ENCODE measurements at regions not wholly inside any gene's neighbourhood (a gene's known extent, or its start where the extent isn't known, plus 50 kb on each side); places are given as distances from the start of the nearest gene placed in this dataset.

DNA sequence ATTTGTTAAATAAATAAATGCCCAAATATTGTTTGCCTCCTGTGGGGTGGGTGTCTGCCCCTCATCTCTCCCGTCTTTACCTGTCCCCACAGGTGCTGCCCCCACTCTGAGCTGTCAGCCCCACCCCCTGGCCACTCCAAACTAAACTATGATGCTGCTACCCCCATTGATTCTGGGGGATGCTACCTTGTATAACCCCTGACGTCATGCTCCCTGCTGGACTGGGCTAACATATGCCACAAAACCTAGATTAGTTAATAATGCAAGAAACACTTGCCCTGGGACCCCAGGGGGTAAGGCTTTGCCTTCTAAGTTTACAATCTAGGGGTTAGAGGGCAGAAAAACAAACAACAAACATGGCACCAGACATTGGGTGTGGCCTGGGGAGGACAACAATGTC is 58.6 kb downstream of the MSX1 start:
- DNase-seq = peak; percentile 10
- Mint-ChIP-seq H3K4me3 (no peak overlapping the region), H3K9me3 (no peaks in the 10 kb centered on the region), H3K36me3 (ENCODE audit: low read depth) (no peaks in the 10 kb centered on the region), H3K4me1 (no peaks in the 10 kb centered on the region), H3K27me3 (ENCODE audit: insufficient read depth) (peaks cover 50% of the 10 kb centered on the region), H3K27ac (no peak overlapping the region)
- no peaks in the 10 kb centered on the region for H3K36me3 ChIP-seq (ENCODE audit: control insufficient read depth, insufficient read depth, low read length)
- peaks cover 3% of the 10 kb centered on the region for H3K9me3 ChIP-seq (ENCODE audit: control insufficient read depth, low read length)
- no peaks in the 10 kb centered on the region for H3K4me1 ChIP-seq (ENCODE audit: control insufficient read depth, insufficient read depth, low read length)
- TF ChIP-seq, protein P1, sequence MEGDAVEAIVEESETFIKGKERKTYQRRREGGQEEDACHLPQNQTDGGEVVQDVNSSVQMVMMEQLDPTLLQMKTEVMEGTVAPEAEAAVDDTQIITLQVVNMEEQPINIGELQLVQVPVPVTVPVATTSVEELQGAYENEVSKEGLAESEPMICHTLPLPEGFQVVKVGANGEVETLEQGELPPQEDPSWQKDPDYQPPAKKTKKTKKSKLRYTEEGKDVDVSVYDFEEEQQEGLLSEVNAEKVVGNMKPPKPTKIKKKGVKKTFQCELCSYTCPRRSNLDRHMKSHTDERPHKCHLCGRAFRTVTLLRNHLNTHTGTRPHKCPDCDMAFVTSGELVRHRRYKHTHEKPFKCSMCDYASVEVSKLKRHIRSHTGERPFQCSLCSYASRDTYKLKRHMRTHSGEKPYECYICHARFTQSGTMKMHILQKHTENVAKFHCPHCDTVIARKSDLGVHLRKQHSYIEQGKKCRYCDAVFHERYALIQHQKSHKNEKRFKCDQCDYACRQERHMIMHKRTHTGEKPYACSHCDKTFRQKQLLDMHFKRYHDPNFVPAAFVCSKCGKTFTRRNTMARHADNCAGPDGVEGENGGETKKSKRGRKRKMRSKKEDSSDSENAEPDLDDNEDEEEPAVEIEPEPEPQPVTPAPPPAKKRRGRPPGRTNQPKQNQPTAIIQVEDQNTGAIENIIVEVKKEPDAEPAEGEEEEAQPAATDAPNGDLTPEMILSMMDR (conservative IDR thresholded peaks at IDR 0.05) = no peak
- H3K4me3 ChIP-seq (ENCODE audit: low read length) = no peak overlapping the region
- H3K27me3 ChIP-seq (ENCODE audit: control insufficient read depth, insufficient read depth, low read length, poor library complexity, severe bottlenecking) = peaks cover 30% of the 10 kb centered on the region
- no peak overlapping the region for H3K27ac ChIP-seq (ENCODE audit: low read depth, low read length)
- H3K9ac ChIP-seq (ENCODE audit: extremely low read depth, low read length, poor library complexity, severe bottlenecking) = no peak overlapping the region
- 74 to 81% methylated on average over 2 of the region's 2 CpGs for WGBS, 2 experiments (ENCODE audit: insufficient coverage in 1 of 2, insufficient read length in 1 of 2)

DNA sequence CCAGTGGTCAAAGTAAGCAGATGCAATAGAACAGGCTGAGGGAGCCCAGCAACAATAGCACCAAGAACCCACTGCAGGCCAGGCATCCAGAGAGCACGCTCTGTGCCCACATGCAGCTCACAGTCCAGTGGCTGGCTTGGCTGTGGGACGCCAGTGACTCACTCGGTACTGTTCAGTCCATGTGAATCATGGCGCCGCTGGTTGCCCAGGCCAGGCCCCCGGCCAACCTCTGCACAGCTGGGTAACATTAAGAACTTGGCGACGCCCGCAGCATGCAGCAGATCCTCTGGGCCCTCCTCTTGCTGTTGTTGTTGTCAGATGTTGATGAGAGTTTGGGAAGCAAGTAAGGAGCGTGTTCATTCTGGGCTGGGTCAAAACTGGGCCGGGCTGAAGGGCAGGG is 60.5 kb downstream of the MSX1 start:
- Histone ChIP-seq H3K9ac (ENCODE audit: extremely low read depth, low read length, poor library complexity, severe bottlenecking) (no peak overlapping the region), H3K9me3 (ENCODE audit: control insufficient read depth, low read length) (peaks cover 3% of the 10 kb centered on the region), H3K4me1 (ENCODE audit: control insufficient read depth, insufficient read depth, low read length) (no peaks in the 10 kb centered on the region), H3K27ac (ENCODE audit: low read depth, low read length) (no peak overlapping the region), H3K27me3 (ENCODE audit: control insufficient read depth, insufficient read depth, low read length, poor library complexity, severe bottlenecking) (peaks cover 44% of the 10 kb centered on the region), H3K36me3 (ENCODE audit: control insufficient read depth, insufficient read depth, low read length) (no peaks in the 10 kb centered on the region), H3K4me3 (ENCODE audit: low read length) (no peak overlapping the region)
- peak; percentile 17 for DNase-seq
- Mint-ChIP-seq H3K9me3 (no peaks in the 10 kb centered on the region), H3K27ac (no peak overlapping the region), H3K27me3 (ENCODE audit: insufficient read depth) (peaks cover 58% of the 10 kb centered on the region), H3K4me3 (no peak overlapping the region), H3K36me3 (ENCODE audit: low read depth) (no peaks in the 10 kb centered on the region), H3K4me1 (peaks cover 2% of the 10 kb centered on the region)
- TF ChIP-seq, protein P1 (conservative IDR thresholded peaks at IDR 0.05) = no peak
- WGBS, 2 experiments (ENCODE audit: insufficient coverage in 1 of 2, insufficient read length in 1 of 2) = 92% methylated on average over 11 of the region's 11 CpGs; no CpG with 5 or more reads in 1 of the 2 experiments

DNA sequence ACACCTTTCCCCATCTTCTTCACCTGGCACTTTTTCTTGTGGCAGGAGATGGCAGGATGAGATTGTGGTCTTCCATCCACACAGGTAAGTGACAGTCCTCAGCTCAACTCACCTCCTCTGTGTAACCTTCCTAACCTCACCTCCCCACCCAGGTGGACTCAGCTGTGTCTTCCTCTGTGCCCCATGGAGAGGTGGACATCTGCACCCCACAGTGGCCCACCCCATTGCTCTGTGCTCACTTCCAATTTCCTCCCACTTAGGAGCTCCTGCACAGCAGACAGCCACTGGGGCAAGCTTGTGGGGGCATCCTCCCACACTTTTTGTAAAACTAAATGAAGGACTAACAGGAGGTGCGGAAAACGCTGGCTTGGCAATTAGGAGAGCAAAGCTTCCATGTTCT is 61.6 kb downstream of the MSX1 start:
- Mint-ChIP-seq H3K27me3 (ENCODE audit: insufficient read depth) (peaks cover 61% of the 10 kb centered on the region), H3K27ac (no peak overlapping the region), H3K36me3 (ENCODE audit: low read depth) (no peaks in the 10 kb centered on the region), H3K4me1 (peaks cover 2% of the 10 kb centered on the region), H3K4me3 (no peak overlapping the region), H3K9me3 (no peaks in the 10 kb centered on the region)
- Histone ChIP-seq H3K27ac (ENCODE audit: low read depth, low read length) (no peak overlapping the region), H3K4me3 (ENCODE audit: low read length) (no peak overlapping the region), H3K9me3 (ENCODE audit: control insufficient read depth, low read length) (peaks cover 3% of the 10 kb centered on the region), H3K27me3 (ENCODE audit: control insufficient read depth, insufficient read depth, low read length, poor library complexity, severe bottlenecking) (peaks cover 54% of the 10 kb centered on the region), H3K9ac (ENCODE audit: extremely low read depth, low read length, poor library complexity, severe bottlenecking) (no peak overlapping the region), H3K4me1 (ENCODE audit: control insufficient read depth, insufficient read depth, low read length) (no peaks in the 10 kb centered on the region), H3K36me3 (ENCODE audit: control insufficient read depth, insufficient read depth, low read length) (no peaks in the 10 kb centered on the region)
- 88 to 100% methylated on average over 2 of the region's 2 CpGs for WGBS, 2 experiments (ENCODE audit: insufficient coverage in 1 of 2, insufficient read length in 1 of 2)
- TF ChIP-seq, protein P1 (conservative IDR thresholded peaks at IDR 0.05) = no peak
- peak; percentile 14 for DNase-seq
